ENCODE measurements at regions not wholly inside any gene's neighbourhood (a gene's known extent, or its start where the extent isn't known, plus 50 kb on each side); places are given as distances from the start of the nearest gene placed in this dataset.

DNA sequence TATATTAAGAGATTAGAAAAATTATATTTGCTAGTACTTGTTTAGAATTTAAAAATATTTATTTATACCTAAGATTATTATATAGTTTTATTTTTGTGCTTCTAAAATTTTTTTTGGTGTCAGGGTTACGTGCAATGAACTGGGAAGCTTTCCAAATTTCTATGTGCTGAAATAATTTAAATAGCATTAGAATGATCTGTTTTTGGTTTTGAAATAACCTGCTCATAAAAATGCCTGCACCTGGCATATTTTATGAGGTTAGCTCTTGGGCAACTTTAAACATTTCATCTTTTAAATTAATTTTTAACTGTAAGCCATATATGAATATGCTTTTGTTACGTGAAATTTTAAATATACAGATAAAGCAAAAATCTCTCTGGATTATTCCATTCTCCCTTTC, 482.5 kb downstream of the GLRX3 start:
- TF ChIP-seq, protein P1, sequence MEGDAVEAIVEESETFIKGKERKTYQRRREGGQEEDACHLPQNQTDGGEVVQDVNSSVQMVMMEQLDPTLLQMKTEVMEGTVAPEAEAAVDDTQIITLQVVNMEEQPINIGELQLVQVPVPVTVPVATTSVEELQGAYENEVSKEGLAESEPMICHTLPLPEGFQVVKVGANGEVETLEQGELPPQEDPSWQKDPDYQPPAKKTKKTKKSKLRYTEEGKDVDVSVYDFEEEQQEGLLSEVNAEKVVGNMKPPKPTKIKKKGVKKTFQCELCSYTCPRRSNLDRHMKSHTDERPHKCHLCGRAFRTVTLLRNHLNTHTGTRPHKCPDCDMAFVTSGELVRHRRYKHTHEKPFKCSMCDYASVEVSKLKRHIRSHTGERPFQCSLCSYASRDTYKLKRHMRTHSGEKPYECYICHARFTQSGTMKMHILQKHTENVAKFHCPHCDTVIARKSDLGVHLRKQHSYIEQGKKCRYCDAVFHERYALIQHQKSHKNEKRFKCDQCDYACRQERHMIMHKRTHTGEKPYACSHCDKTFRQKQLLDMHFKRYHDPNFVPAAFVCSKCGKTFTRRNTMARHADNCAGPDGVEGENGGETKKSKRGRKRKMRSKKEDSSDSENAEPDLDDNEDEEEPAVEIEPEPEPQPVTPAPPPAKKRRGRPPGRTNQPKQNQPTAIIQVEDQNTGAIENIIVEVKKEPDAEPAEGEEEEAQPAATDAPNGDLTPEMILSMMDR (IDR thresholded peaks at IDR 0.05 in 4 of 5, conservative IDR thresholded peaks at IDR 0.05 in 1 of 5): no peak
- TF ChIP-seq POLR2A (IDR thresholded peaks at IDR 0.05): no peak
